Fibroblast of peridontal ligament (primary cell): ENCODE measurements at regions not wholly inside any gene's neighbourhood (a gene's known extent, or its start where the extent isn't known, plus 50 kb on each side); places are given as distances from the start of the nearest gene placed in this dataset.
"Not testable (repeated sequence)": the region's sequence is repeated elsewhere in the genome, so short reads cannot be mapped to it uniquely, and the experiment has no call there.

Source experiments
- DNase-seq: peaks from one replicate; pipeline ENCODE4 v3.0.0-alpha.2; 2010; ENCODE audit errors: extremely low read depth

- DNase-seq, result not testable (repeated sequence)
Measured at GRCh38 chr3:147154988-147155387, 251.4 kb downstream of the ZIC4 start.

GRCh38 chr3:147153830-147154539 is 252.4 kb downstream of the ZIC4 start:
- no peak for DNase-seq

GRCh38 chr3:147152476-147152875 is 253.9 kb downstream of the ZIC4 start:
- DNase-seq, result no peak

- peak; percentile 49 for DNase-seq
Measured at GRCh38 chr3:147141516-147142288, 264.6 kb downstream of the ZIC4 start.

- DNase-seq, result peak; percentile 49
Measured at GRCh38 chr3:147139341-147139740, 267.0 kb downstream of the ZIC4 start.

- no peak for DNase-seq
Measured at GRCh38 chr3:147132168-147132567, 274.2 kb downstream of the ZIC4 start.

- DNase-seq, result peak; percentile 66
Measured at GRCh38 chr3:147130461-147130860, 275.9 kb downstream of the ZIC4 start.

GRCh38 chr3:147129665-147130064 is 276.7 kb downstream of the ZIC4 start:
- DNase-seq, result no peak

- DNase-seq, result no peak
Measured at GRCh38 chr3:147122350-147122749, 284.0 kb downstream of the ZIC4 start.

GRCh38 chr3:147119989-147120388 is 286.4 kb downstream of the ZIC4 start:
- peak; percentile 78 for DNase-seq

GRCh38 chr3:147119346-147119745 is 287.0 kb downstream of the ZIC4 start:
- peak; percentile 78 for DNase-seq

- no peak for DNase-seq
Measured at GRCh38 chr3:147118611-147119010, 287.7 kb downstream of the ZIC4 start.

GRCh38 chr3:147117631-147118030 is 288.7 kb downstream of the ZIC4 start:
- peak; percentile 25 for DNase-seq

GRCh38 chr3:147113293-147114044 is 292.9 kb downstream of the ZIC4 start:
- peak; percentile 98 for DNase-seq

GRCh38 chr3:147099076-147099475 is 307.3 kb downstream of the ZIC4 start:
- peak; percentile 21 for DNase-seq

- peak; percentile 9 for DNase-seq
Measured at GRCh38 chr3:147090461-147090860, 315.9 kb downstream of the ZIC4 start.

GRCh38 chr3:147089286-147089685 is 317.1 kb downstream of the ZIC4 start:
- DNase-seq, result no peak

- not testable (repeated sequence) for DNase-seq
Measured at GRCh38 chr3:147059500-147059899, 346.8 kb downstream of the ZIC4 start.

- no peak for DNase-seq
Measured at GRCh38 chr3:147049821-147050220, 356.5 kb downstream of the ZIC4 start.

GRCh38 chr3:147049305-147049704 is 357.0 kb downstream of the ZIC4 start:
- DNase-seq, result no peak

GRCh38 chr3:147046916-147047315 is 359.4 kb downstream of the ZIC4 start:
- no peak for DNase-seq

- DNase-seq, result peak; percentile 60
Measured at GRCh38 chr3:147038481-147038880, 367.9 kb downstream of the ZIC4 start.
